ENCODE measurements at regions not wholly inside any gene's neighbourhood (a gene's known extent, or its start where the extent isn't known, plus 50 kb on each side); places are given as distances from the start of the nearest gene placed in this dataset.
"Not testable (repeated sequence)": the region's sequence is repeated elsewhere in the genome, so short reads cannot be mapped to it uniquely, and the experiment has no call there.

DNA sequence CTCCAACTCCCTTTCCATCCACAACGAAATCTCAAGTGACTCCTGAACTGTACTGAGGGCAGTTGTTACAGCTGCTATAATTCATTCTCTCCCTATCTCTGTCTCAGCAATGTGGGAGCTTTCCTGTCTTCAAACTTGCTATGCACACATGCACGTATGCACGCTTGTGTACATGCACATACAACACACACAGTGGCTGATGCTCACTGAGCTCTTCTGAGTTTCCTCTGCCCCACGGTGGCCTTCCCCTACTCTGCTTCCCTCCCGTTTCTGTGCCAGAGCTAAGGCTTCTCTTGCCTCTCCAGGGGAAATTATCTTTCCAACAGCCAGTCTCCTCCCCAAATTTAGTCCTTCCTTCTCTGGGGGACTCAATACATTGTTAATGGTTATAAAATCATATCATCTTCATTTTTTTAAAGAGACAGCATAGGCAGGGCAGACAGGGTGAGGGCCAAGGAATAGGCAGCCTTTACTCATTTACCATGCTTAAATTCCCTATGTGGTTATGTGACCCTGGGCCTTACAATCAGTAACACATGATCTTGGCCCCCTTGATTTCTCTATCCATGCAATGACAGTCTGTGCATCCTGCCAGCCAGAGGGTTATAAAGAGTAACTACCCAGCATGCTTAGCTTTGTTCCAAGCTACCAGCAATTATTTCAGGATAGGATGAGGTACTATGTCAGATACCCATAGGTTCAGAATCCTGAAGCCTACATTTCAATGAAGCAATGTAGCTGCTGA is 111.9 kb upstream of the HMGA2 start:
- Histone ChIP-seq H3K36me3 (ENCODE audit: control insufficient read depth, insufficient read depth, low read length) (no peaks in the 10 kb centered on the region), H3K27me3 (ENCODE audit: control insufficient read depth, insufficient read depth, low read length) (no peaks in the 10 kb centered on the region), H3K9ac (ENCODE audit: low read length) (no peak overlapping the region), H3K9me3 (ENCODE audit: control insufficient read depth, low read length) (no peaks in the 10 kb centered on the region), H3K4me3 (ENCODE audit: low read length) (no peak overlapping the region), H3K4me1 (ENCODE audit: control insufficient read depth, insufficient read depth, low read length) (no peaks in the 10 kb centered on the region)

DNA sequence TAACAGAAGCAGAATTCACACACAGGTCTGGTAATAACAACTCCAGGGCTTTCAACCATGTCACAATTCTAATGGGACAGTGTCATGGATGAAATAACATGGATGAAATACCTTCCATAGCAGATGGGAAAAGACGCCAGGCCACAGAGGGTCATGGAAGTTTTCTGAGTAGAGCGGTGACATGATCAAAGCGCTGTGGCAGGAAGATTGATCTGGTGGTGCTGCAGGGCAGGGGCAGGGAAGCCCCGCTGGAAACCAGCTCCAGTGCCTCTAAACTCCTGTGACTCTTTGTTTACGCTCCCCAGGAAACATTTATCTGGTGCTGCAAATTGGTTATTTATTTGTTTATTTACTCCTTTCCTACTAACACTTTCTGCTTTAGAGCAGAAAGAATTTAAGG is 108.3 kb upstream of the HMGA2 start:
- Histone ChIP-seq H3K36me3 (ENCODE audit: control insufficient read depth, insufficient read depth, low read length) (no peaks in the 10 kb centered on the region), H3K9me3 (ENCODE audit: control insufficient read depth, low read length) (no peaks in the 10 kb centered on the region), H3K4me1 (ENCODE audit: control insufficient read depth, insufficient read depth, low read length) (no peaks in the 10 kb centered on the region), H3K9ac (ENCODE audit: low read length) (no peak overlapping the region), H3K4me3 (ENCODE audit: low read length) (no peak overlapping the region), H3K27me3 (ENCODE audit: control insufficient read depth, insufficient read depth, low read length) (peaks cover 4% of the 10 kb centered on the region)

DNA sequence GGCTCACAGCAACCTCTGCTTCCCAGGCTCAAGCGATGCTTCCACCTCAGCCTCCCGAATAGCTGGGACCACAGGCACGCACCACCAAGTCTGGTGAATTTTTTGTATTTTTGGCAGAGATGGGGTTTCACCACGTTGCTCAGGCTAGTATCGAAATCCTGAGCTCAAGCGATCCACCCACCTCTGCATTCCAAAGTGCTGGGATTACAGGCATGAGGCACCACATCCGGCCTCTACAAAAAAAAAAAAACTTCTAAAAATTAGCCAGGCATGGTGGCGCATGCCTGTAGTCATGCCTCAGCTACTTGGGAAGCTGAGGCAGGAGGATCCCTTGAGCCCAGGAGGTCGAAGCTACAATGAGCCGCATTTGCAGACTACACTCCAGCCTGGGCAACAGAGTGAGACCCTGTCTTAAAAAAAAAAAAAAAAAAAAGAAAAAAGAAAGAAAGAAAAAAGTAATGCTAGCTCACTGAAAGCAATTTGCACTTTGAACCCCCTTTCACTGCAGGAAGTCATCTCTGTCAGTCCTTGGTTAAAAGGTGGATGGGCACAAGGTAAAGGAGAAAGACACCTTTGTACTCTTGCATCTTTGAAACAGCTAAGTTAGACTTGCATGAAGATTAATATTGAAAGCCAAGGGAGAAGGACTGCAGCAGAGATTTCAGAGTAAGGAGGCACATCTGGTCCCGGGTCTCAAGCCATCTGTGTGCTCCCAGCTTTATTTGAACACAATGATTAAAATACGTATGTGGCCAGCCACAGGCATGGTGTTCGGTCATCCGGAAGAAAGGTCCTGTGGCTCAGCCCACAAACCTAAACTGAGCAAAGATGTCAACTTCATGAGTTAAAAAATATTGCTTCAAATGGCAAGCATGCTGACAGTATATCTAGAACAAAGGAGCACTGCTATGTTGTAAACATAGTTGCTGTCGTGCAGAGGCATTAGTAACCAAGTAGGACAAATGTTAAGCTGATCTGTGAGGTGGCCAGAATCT is 103.8 kb upstream of the HMGA2 start:
- Histone ChIP-seq H3K27me3 (ENCODE audit: control insufficient read depth, insufficient read depth, low read length) (peaks cover 12% of the 10 kb centered on the region), H3K4me1 (ENCODE audit: control insufficient read depth, insufficient read depth, low read length) (no peaks in the 10 kb centered on the region), H3K4me3 (ENCODE audit: low read length) (no peak overlapping the region), H3K9ac (ENCODE audit: low read length) (no peak overlapping the region), H3K36me3 (ENCODE audit: control insufficient read depth, insufficient read depth, low read length) (no peaks in the 10 kb centered on the region), H3K9me3 (ENCODE audit: control insufficient read depth, low read length) (no peaks in the 10 kb centered on the region)

DNA sequence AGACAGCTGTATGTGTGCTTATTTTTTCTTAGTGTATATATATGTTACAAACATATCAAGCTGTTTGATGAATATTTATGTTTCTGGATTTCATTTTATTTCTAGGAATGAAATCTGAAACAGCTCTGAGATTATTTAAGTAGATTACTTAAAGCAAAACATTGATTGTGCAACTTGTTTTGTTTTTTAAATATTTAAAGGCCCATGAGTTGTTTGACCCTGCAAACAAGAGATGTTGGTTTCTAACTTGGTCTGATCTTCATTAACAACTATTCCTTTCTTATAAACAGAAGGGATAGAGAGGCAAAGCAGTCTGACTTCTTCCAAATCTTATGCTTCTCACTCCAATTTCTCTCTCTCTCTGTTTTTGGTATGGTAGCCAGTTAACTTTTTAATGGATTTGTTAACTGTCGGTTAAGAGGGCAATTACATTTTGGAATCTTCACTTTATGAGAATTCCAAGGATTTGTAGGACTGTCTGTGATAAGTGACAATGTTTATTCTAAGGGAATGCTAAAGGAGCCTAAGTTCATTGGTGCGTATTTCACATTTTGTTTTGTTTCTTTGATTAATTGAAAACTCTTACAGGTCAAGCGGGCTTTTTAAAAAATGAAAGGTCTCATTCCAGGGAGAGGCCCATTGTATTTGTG is 102.6 kb upstream of the HMGA2 start:
- H3K4me1 ChIP-seq (ENCODE audit: control insufficient read depth, insufficient read depth, low read length) = no peaks in the 10 kb centered on the region
- no peaks in the 10 kb centered on the region for H3K9me3 ChIP-seq (ENCODE audit: control insufficient read depth, low read length)
- no peak overlapping the region for H3K4me3 ChIP-seq (ENCODE audit: low read length)
- peaks cover 14% of the 10 kb centered on the region for H3K27me3 ChIP-seq (ENCODE audit: control insufficient read depth, insufficient read depth, low read length)
- H3K9ac ChIP-seq (ENCODE audit: low read length) = no peak overlapping the region
- no peaks in the 10 kb centered on the region for H3K36me3 ChIP-seq (ENCODE audit: control insufficient read depth, insufficient read depth, low read length)

DNA sequence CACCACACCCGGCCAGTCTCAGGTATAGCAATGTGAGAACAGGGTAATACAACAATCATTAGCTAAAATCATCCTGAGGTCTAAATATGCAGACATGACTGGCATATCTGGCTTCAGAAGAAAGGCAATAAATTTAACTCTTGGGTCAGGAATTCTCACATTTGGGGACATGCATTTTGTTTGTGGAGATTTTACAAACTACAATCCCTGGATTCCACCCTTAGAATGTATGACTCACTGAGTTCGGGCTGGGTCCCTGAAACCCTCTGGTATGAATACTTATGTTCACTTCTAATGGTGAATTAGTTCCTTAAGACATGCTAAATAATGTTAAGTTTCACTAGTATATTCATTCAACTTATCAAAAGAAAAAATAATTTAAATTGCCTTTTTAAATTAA is 98.9 kb upstream of the HMGA2 start:
- H3K9me3 ChIP-seq (ENCODE audit: control insufficient read depth, low read length) = no peaks in the 10 kb centered on the region
- no peak overlapping the region for H3K9ac ChIP-seq (ENCODE audit: low read length)
- H3K4me3 ChIP-seq (ENCODE audit: low read length) = no peak overlapping the region
- H3K27me3 ChIP-seq (ENCODE audit: control insufficient read depth, insufficient read depth, low read length) = peaks cover 38% of the 10 kb centered on the region
- H3K36me3 ChIP-seq (ENCODE audit: control insufficient read depth, insufficient read depth, low read length) = no peaks in the 10 kb centered on the region
- no peaks in the 10 kb centered on the region for H3K4me1 ChIP-seq (ENCODE audit: control insufficient read depth, insufficient read depth, low read length)

DNA sequence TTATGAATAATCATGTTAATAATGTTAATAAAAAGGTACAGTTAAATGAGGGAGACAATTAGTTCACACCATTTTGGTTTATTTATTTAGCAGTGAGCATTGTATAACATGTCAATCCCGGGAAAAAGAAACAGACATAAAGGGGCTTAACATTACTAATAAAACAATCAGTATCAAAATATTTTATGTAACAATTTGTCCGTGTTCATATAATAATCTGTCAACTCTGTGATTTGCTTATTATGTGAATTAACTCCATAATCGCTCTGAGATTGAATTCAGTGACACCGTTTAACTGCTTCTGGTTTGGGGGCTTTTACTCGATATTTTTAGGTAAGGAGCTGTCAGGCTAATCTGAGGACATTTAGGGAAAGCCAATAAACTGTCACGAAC is 95.8 kb upstream of the HMGA2 start:
- H3K4me1 ChIP-seq (ENCODE audit: control insufficient read depth, insufficient read depth, low read length) = no peaks in the 10 kb centered on the region
- no peak overlapping the region for H3K9ac ChIP-seq (ENCODE audit: low read length)
- H3K9me3 ChIP-seq (ENCODE audit: control insufficient read depth, low read length) = no peaks in the 10 kb centered on the region
- no peak overlapping the region for H3K4me3 ChIP-seq (ENCODE audit: low read length)
- H3K27me3 ChIP-seq (ENCODE audit: control insufficient read depth, insufficient read depth, low read length) = peaks cover 46% of the 10 kb centered on the region
- no peaks in the 10 kb centered on the region for H3K36me3 ChIP-seq (ENCODE audit: control insufficient read depth, insufficient read depth, low read length)

DNA sequence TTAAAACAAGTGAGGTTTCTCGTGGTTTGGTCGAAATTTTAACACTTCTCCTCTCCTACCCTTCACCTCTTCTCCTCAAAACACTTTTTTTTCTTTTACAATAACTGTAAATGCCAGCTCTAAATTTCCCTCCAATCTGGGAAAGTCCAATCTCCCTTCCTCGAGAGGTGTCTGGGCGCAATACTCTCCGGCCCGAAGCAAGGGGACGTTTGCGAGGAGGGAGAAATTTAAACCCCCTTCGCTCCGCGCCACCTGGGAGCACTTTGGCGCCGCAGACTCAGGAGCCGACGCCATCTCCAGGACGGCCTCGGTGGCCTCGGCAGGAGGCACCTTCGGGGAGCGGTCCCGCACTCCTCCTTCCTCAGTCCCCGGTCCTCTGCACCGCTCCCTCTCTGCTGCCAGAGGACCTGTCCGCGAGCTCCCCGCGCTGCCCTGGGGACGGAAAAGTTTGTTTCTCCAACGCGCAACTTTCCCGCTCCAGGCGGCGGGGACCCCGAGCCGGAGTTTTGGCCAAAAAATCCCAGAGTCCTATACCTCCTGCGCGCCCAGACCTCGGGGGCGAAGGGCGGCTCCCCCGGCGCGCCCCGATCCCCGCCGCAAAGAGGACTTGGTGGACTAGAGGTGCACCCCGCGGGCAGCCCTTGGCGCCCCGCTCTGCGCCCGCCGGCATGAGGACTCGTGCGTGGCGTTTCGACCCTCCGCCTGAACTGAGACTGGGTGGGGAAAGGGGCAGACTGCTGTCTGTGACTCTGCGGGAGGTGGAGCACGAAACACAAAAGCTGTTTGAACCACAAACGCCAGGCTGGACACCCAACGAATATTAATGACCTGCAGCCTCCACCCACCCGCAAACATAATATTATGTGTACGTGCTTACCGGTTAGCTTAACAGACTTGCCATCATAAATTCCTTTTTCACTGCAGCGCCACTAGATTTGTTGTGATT is 95.2 kb upstream of the HMGA2 start:
- Histone ChIP-seq H3K9ac (ENCODE audit: low read length) (no peak overlapping the region), H3K36me3 (ENCODE audit: control insufficient read depth, insufficient read depth, low read length) (no peaks in the 10 kb centered on the region), H3K4me3 (ENCODE audit: low read length) (no peak overlapping the region), H3K27me3 (ENCODE audit: control insufficient read depth, insufficient read depth, low read length) (peaks cover 47% of the 10 kb centered on the region), H3K4me1 (ENCODE audit: control insufficient read depth, insufficient read depth, low read length) (no peaks in the 10 kb centered on the region), H3K9me3 (ENCODE audit: control insufficient read depth, low read length) (no peaks in the 10 kb centered on the region)

DNA sequence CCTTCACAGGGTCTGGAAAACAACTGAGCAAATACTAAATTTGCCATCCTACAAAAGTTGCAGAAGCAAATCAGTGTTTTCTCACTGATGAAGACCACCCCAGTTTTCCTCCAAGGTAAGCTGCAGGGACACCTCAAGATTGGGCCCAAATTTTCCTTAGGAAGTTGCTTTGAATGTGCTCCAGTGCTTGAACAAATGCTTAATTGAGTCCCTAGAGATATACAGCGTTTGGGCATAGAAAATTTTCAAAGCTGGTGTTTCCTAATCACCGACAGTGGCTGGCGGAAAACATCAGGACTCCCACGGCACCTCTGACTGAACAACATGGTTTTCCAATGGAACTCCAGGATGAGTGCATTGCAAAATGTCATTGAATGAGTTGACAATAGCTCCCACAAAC is 92.5 kb upstream of the HMGA2 start:
- H3K4me1 ChIP-seq (ENCODE audit: control insufficient read depth, insufficient read depth, low read length) = no peaks in the 10 kb centered on the region
- H3K9me3 ChIP-seq (ENCODE audit: control insufficient read depth, low read length) = no peaks in the 10 kb centered on the region
- no peak overlapping the region for H3K4me3 ChIP-seq (ENCODE audit: low read length)
- H3K36me3 ChIP-seq (ENCODE audit: control insufficient read depth, insufficient read depth, low read length) = no peaks in the 10 kb centered on the region
- no peak overlapping the region for H3K9ac ChIP-seq (ENCODE audit: low read length)
- H3K27me3 ChIP-seq (ENCODE audit: control insufficient read depth, insufficient read depth, low read length) = peaks cover 44% of the 10 kb centered on the region

DNA sequence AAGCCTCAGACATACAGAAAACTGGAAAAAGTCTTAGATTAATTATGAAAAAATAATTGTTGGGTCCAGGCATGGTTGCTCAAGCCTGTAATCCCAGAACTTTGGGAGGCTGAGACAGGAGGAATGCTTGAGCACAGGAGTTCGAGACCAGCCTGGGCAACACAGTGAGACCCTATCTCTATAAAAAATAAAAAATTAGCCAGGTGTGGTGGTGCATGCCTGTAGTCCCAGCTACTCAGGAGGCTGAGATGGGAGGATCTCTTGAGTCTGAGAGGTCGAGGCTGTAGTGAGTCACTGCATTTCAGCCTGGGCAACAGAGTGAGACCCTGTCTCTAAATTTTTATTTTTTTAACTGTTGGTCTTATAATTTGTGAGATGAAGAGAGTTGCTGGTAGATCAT is 90.6 kb upstream of the HMGA2 start:
- H3K27me3 ChIP-seq (ENCODE audit: control insufficient read depth, insufficient read depth, low read length) = peaks cover 34% of the 10 kb centered on the region
- H3K4me3 ChIP-seq (ENCODE audit: low read length); H3K9ac ChIP-seq (ENCODE audit: low read length); H3K4me1 ChIP-seq (ENCODE audit: control insufficient read depth, insufficient read depth, low read length); H3K36me3 ChIP-seq (ENCODE audit: control insufficient read depth, insufficient read depth, low read length); H3K9me3 ChIP-seq (ENCODE audit: control insufficient read depth, low read length): not testable (repeated sequence)

DNA sequence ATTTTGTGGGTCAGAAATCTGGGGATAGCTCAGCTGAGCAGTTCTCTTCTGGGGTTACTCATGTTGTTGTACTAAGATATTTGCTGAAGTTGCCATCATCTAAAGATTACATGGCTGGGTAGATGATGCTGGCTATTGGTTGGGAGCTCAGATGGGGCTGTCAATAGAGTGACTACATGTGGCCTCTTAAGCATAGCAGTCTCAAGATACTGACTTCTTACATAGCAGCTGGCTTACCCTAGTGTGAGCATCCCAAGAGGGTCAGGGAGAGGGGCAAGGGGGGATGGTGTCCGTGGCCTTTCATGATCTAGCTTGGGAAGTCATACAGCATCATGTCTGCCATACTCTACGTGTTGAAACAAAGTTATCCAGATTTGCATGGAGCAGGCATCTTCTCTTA is 90.1 kb upstream of the HMGA2 start:
- Histone ChIP-seq H3K27me3 (ENCODE audit: control insufficient read depth, insufficient read depth, low read length) (peaks cover 28% of the 10 kb centered on the region), H3K9me3 (ENCODE audit: control insufficient read depth, low read length) (no peaks in the 10 kb centered on the region), H3K36me3 (ENCODE audit: control insufficient read depth, insufficient read depth, low read length) (no peaks in the 10 kb centered on the region), H3K9ac (ENCODE audit: low read length) (no peak overlapping the region), H3K4me1 (ENCODE audit: control insufficient read depth, insufficient read depth, low read length) (no peaks in the 10 kb centered on the region), H3K4me3 (ENCODE audit: low read length) (no peak overlapping the region)

DNA sequence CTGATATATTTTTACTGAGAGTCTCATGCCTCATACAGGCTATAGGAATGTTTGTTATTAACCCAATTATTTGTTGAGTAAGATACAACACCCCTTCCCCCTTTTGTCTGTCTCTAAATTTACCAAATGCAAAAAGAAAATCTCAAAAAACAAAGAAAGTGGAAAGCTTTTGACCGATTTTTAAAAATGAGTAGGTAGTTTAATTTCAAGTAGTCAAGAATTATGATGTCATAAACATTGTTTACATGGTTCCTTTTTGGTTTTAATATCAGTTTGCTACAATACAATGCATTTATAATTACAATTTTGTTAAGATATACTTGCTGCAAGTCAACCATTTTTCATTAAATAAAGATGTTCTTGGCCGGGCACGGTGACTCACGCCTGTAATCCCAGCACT is 84.7 kb upstream of the HMGA2 start:
- Histone ChIP-seq H3K9me3 (ENCODE audit: control insufficient read depth, low read length) (no peaks in the 10 kb centered on the region), H3K9ac (ENCODE audit: low read length) (no peak overlapping the region), H3K36me3 (ENCODE audit: control insufficient read depth, insufficient read depth, low read length) (no peaks in the 10 kb centered on the region), H3K4me1 (ENCODE audit: control insufficient read depth, insufficient read depth, low read length) (peaks cover 3% of the 10 kb centered on the region), H3K27me3 (ENCODE audit: control insufficient read depth, insufficient read depth, low read length) (peaks cover 18% of the 10 kb centered on the region), H3K4me3 (ENCODE audit: low read length) (no peak overlapping the region)
